Transverse colon (tissue), 4 donors: ENCODE measurements at regions not wholly inside any gene's neighbourhood (a gene's known extent, or its start where the extent isn't known, plus 50 kb on each side); places are given as distances from the start of the nearest gene placed in this dataset.
"Not testable (repeated sequence)": the region's sequence is repeated elsewhere in the genome, so short reads cannot be mapped to it uniquely, and the experiment has no call there.

Source experiments
- DNase-seq: peaks from one replicate; pipeline ENCODE4 v3.0.0-alpha.2; 2019
- H3K27ac ChIP-seq, 4 donors: fragments of 200-600 bp; sonication (generic); 2 replicates each; pipeline ENCODE4 v1.5.1; 2016 to 2018; ENCODE audit warnings: inconsistent platforms in 4 of 4
- H3K27me3 ChIP-seq: fragments of 200-600 bp; sonication (generic); 2 replicates; pipeline ENCODE4 v1.5.1; 2017; ENCODE audit warnings: inconsistent platforms
- H3K36me3 ChIP-seq, 4 donors: fragments of 200-600 bp; sonication (generic); 2 replicates each; pipeline ENCODE4 v1.5.1; 2017 to 2019; ENCODE audit warnings: inconsistent platforms in 4 of 4
- H3K4me1 ChIP-seq, 4 donors: fragments of 200-600 bp; sonication (generic); 2 replicates each; pipeline ENCODE4 v1.5.1; 2017 to 2020; ENCODE audit warnings: inconsistent platforms in 4 of 4
- H3K4me3 ChIP-seq, 4 donors: fragments of 200-600 bp; sonication (generic); 1 replicate in 1 of 4; 2 replicates in 3 of 4; pipeline versions ENCODE4 v1.5.1 to v1.6.1; 2017 to 2019; ENCODE audit warnings: inconsistent platforms in 4 of 4
- H3K9me3 ChIP-seq, 2 donors: fragments of 200-600 bp; sonication (generic); 2 replicates each; pipeline ENCODE4 v1.5.1; 2017 to 2019; ENCODE audit warnings: inconsistent platforms in 2 of 2
- EP300 ChIP-seq: sonication (generic); formaldehyde crosslinking; IDR thresholded peaks from one replicate; pipeline ENCODE4 v1.6.1; 2017; ENCODE audit warnings: antibody characterized with exemption, low read depth
- POLR2A ChIP-seq: fragments of 450-650 bp; IDR thresholded peaks from one replicate; pipeline ENCODE4 v1.6.1; 2016; ENCODE audit warnings: antibody characterized with exemption, mild to moderate bottlenecking, moderate library complexity
- POLR2AphosphoS5 ChIP-seq, 3 donors: sonication (generic); formaldehyde crosslinking; IDR thresholded peaks; one replicate each; pipeline ENCODE4 v1.6.1; 2016; ENCODE audit warnings: antibody characterized with exemption in 3 of 3
- WGBS, 2 donors: methylation state at CpG; one replicate each; pipeline ENCODE4 v1.1.5; 2018; ENCODE audit warnings: low coverage in 1 of 2; 5-methylcytosine and 5-hydroxymethylcytosine counted together
- in situ Hi-C, 4 donors: fragments of 200-750 bp; cut with MboI; loops; one replicate each; pipeline versions ENCODE4 v1.15.0 to v1.15.1; 2017; ENCODE audit warnings: low sequenced_read_pairs in 3 of 4, low pct_ligation_motif_present in 1 of 4, low pct_unique_long_range_greater_than_20kb in 1 of 4
- intact Hi-C: fragments of 100-400 bp; cut with DNase I; formaldehyde crosslinking; loops from one replicate; pipeline ENCODE4 v1.15.1; 2023; ENCODE audit warnings: low total_unique reads
- TF ChIP-seq, protein P1 (sequence below), 5 experiments: fragments of 200-600 bp in 3 of 5; fragments of 450-650 bp in 2 of 5; sonication (generic) in 3 of 5; IDR thresholded peaks; 1 replicate in 2 of 5; 2 replicates in 3 of 5; pipeline ENCODE4 v1.5.1; 2016 to 2017; ENCODE audit warnings: antibody characterized with exemption in 5 of 5, inconsistent platforms in 3 of 5, mild to moderate bottlenecking in 2 of 5, moderate library complexity in 1 of 5

DNA sequence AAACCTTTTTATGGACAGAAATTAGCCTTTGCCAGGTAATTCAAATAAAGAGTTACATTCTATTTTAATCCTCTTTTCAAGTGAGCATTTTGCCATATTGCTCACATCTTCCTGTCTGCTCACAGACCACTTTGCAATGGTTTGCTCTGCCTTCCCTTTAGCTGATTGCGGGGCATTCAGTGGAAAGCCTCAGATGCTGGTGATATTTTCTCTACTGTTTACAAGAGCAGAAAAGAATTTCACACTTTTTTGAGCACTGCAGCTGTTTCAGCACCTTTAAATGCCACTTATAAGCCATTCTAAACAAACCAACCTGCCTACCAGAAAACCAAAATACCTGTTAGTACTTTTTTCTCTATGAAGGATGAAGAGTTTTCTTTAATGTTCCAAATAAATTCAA lies 195.7 kb upstream of the LRIG3 start:
- WGBS, 2 donors, result 78 to 91% methylated on average over 1 of the region's 1 CpG
- TF ChIP-seq, protein P1, sequence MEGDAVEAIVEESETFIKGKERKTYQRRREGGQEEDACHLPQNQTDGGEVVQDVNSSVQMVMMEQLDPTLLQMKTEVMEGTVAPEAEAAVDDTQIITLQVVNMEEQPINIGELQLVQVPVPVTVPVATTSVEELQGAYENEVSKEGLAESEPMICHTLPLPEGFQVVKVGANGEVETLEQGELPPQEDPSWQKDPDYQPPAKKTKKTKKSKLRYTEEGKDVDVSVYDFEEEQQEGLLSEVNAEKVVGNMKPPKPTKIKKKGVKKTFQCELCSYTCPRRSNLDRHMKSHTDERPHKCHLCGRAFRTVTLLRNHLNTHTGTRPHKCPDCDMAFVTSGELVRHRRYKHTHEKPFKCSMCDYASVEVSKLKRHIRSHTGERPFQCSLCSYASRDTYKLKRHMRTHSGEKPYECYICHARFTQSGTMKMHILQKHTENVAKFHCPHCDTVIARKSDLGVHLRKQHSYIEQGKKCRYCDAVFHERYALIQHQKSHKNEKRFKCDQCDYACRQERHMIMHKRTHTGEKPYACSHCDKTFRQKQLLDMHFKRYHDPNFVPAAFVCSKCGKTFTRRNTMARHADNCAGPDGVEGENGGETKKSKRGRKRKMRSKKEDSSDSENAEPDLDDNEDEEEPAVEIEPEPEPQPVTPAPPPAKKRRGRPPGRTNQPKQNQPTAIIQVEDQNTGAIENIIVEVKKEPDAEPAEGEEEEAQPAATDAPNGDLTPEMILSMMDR (IDR thresholded peaks at IDR 0.05), result no peak
- TF ChIP-seq POLR2AphosphoS5 (IDR thresholded peaks at IDR 0.05) (no peak), POLR2A (no peak)
- H3K36me3 ChIP-seq, result no peaks in the 10 kb centered on the region
- no peak overlapping the region for H3K27ac ChIP-seq
- no peaks in the 10 kb centered on the region for H3K27me3 ChIP-seq
- intact Hi-C loops (no loop called here), in situ Hi-C loops (no loop called here)
- no peaks in the 10 kb centered on the region for H3K9me3 ChIP-seq
- no peak overlapping the region for H3K4me3 ChIP-seq
- H3K4me1 ChIP-seq, result peaks cover 0 to 3% (median 1%) of the 10 kb centered on the region in 4 donors
- no peak for DNase-seq

- H3K27ac ChIP-seq, result no peak overlapping the region
- H3K36me3 ChIP-seq, result no peaks in the 10 kb centered on the region
- peaks cover 0 to 3% (median 1%) of the 10 kb centered on the region in 4 donors for H3K4me1 ChIP-seq
- TF ChIP-seq EP300 (no peak), POLR2AphosphoS5 (IDR thresholded peaks at IDR 0.05) (no peak), POLR2A (no peak)
- TF ChIP-seq, protein P1 (IDR thresholded peaks at IDR 0.05), result no peak
- DNase-seq, result no peak
- no peaks in the 10 kb centered on the region for H3K9me3 ChIP-seq
- in situ Hi-C loops (no loop called here), intact Hi-C loops (no loop called here)
- H3K4me3 ChIP-seq, result no peak overlapping the region
- no peaks in the 10 kb centered on the region for H3K27me3 ChIP-seq
- 82 to 85% methylated on average over 4 of the region's 4 CpGs for WGBS, 2 donors
Observed at GRCh38 chr12:59115526-59115925, 195.2 kb upstream of the LRIG3 start.

- H3K9me3 ChIP-seq, result no peaks in the 10 kb centered on the region
- peaks cover 0 to 3% (median 1%) of the 10 kb centered on the region in 4 donors for H3K4me1 ChIP-seq
- 50 to 64% methylated on average over 8 to 12 of the region's 12 CpGs for WGBS, 2 donors
- in situ Hi-C loops, result no loop called here
- no peaks in the 10 kb centered on the region for H3K27me3 ChIP-seq
- intact Hi-C loops, result no loop called here
- TF ChIP-seq POLR2AphosphoS5 (IDR thresholded peaks at IDR 0.05) (no peak), EP300 (no peak), POLR2A (no peak)
- TF ChIP-seq, protein P1 (IDR thresholded peaks at IDR 0.05), result peak; percentile 77 to 88 (median 78)
- peak; percentile 78 for DNase-seq
- H3K27ac ChIP-seq, result no peak overlapping the region
- H3K4me3 ChIP-seq, result no peak overlapping the region
- H3K36me3 ChIP-seq, result no peaks in the 10 kb centered on the region
Observed at GRCh38 chr12:59113831-59114615, 193.7 kb upstream of the LRIG3 start.

DNA sequence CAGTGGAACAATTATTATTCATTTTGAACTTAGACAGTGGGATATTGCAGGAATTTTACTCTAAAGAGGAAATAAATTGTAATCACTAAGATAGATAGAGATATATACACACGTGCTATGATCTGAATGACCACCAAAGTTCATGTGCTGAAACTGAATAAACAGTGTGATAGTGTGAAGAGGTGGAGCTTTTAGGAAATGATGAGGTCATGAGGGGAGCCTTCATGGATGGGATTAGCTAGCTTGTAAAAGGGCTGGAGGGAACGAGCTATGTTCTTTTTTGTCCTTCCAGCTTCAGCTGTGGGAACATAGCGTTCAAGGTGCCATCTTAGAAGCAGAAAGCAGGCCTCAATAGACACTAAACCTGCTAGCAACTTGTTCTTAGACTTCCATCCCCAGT lies 191.5 kb upstream of the LRIG3 start:
- Histone ChIP-seq H3K36me3 (no peaks in the 10 kb centered on the region), H3K4me1 (peaks cover 0 to 3% (median 1%) of the 10 kb centered on the region in 4 donors), H3K27me3 (no peaks in the 10 kb centered on the region), H3K4me3 (no peak overlapping the region), H3K27ac (no peak overlapping the region), H3K9me3 (no peaks in the 10 kb centered on the region)
- TF ChIP-seq POLR2A (no peak), POLR2AphosphoS5 (IDR thresholded peaks at IDR 0.05) (no peak), EP300 (no peak)
- TF ChIP-seq, protein P1 (IDR thresholded peaks at IDR 0.05), result no peak
- 52 to 55% methylated on average over 2 to 3 of the region's 3 CpGs for WGBS, 2 donors
- DNase-seq, result no peak
- intact Hi-C loops, result no loop called here
- in situ Hi-C loops, result no loop called here

- WGBS, 2 donors, result 81 to 84% methylated on average over 6 to 8 of the region's 8 CpGs
- H3K4me3 ChIP-seq, H3K9me3 ChIP-seq, intact Hi-C loops, DNase-seq, H3K4me1 ChIP-seq, in situ Hi-C loops, H3K27ac ChIP-seq, H3K36me3 ChIP-seq, H3K27me3 ChIP-seq: not testable (repeated sequence)
Observed at GRCh38 chr12:59108516-59108915, 188.2 kb upstream of the LRIG3 start.
